Peyer's patch (tissue), 4 donors: ENCODE measurements at regions not wholly inside any gene's neighbourhood (a gene's known extent, or its start where the extent isn't known, plus 50 kb on each side); places are given as distances from the start of the nearest gene placed in this dataset.

ENCODE experiments used
- DNase-seq, 3 donors: peaks; one replicate each; pipeline ENCODE4 v3.0.0-alpha.2; 2017 to 2019
- H3K27ac ChIP-seq, 4 donors: fragments of 200-600 bp; sonication (generic); one replicate each; pipeline ENCODE4 v1.5.1; 2016 to 2019
- H3K27me3 ChIP-seq, 2 donors: fragments of 200-600 bp; sonication (generic); one replicate each; pipeline ENCODE4 v1.5.1; 2019
- H3K36me3 ChIP-seq, 3 donors: fragments of 200-600 bp; sonication (generic); one replicate each; pipeline ENCODE4 v1.5.1; 2016 to 2019
- H3K4me1 ChIP-seq, 4 donors: fragments of 200-600 bp; sonication (generic); one replicate each; pipeline ENCODE4 v1.5.1; 2016 to 2019
- H3K4me3 ChIP-seq, 4 donors: fragments of 200-600 bp; sonication (generic); 1 replicate in 3 of 4; 2 replicates in 1 of 4; pipeline ENCODE4 v1.5.1; 2016 to 2019; ENCODE audit warnings: mild to moderate bottlenecking in 1 of 4
- H3K9me3 ChIP-seq, 4 donors: fragments of 200-600 bp; sonication (generic); one replicate each; pipeline ENCODE4 v1.5.1; 2016 to 2019; ENCODE audit warnings: mild to moderate bottlenecking in 1 of 4
- POLR2A ChIP-seq, 2 donors: fragments of 450-650 bp; IDR thresholded peaks; one replicate each; pipeline ENCODE4 v1.5.1; 2017; ENCODE audit warnings: antibody characterized with exemption in 2 of 2, mild to moderate bottlenecking in 2 of 2, moderate library complexity in 2 of 2
- TF ChIP-seq, protein P1 (sequence below), 6 experiments: fragments of 450-650 bp in 4 of 6; fragments of 200-600 bp in 2 of 6; sonication (generic) in 1 of 6; IDR thresholded peaks; one replicate each; pipeline ENCODE4 v1.5.1; 2017 to 2019; ENCODE audit warnings: antibody characterized with exemption in 6 of 6, mild to moderate bottlenecking in 3 of 6, moderate library complexity in 1 of 6

DNA sequence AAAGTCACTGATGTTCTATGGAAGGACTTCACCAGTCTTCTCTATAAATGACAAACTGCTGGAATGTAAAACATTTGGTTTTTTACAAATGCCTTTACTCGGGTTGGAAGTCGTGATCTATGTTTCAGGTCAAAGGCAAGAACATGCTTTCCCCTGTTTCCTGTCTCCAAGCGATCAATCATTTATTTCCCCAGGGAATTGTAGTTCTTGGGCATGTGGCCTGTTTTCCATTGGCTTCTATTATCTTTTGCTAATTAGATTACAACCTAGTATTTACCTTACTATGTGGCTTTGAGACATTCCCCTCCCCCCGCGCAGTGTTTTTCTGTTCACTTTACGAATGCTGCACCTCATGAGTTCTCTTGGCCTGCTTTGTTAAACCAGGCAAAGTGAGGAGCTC, 684.2 kb downstream of the EPHA4 start:
- no peaks in the 10 kb centered on the region for H3K4me1 ChIP-seq
- no peak for DNase-seq
- no peaks in the 10 kb centered on the region for H3K36me3 ChIP-seq
- no peak overlapping the region for H3K4me3 ChIP-seq
- no peak overlapping the region for H3K27ac ChIP-seq
- no peak for TF ChIP-seq POLR2A (IDR thresholded peaks at IDR 0.05)
- TF ChIP-seq, protein P1, sequence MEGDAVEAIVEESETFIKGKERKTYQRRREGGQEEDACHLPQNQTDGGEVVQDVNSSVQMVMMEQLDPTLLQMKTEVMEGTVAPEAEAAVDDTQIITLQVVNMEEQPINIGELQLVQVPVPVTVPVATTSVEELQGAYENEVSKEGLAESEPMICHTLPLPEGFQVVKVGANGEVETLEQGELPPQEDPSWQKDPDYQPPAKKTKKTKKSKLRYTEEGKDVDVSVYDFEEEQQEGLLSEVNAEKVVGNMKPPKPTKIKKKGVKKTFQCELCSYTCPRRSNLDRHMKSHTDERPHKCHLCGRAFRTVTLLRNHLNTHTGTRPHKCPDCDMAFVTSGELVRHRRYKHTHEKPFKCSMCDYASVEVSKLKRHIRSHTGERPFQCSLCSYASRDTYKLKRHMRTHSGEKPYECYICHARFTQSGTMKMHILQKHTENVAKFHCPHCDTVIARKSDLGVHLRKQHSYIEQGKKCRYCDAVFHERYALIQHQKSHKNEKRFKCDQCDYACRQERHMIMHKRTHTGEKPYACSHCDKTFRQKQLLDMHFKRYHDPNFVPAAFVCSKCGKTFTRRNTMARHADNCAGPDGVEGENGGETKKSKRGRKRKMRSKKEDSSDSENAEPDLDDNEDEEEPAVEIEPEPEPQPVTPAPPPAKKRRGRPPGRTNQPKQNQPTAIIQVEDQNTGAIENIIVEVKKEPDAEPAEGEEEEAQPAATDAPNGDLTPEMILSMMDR (IDR thresholded peaks at IDR 0.05), result no peak
- H3K27me3 ChIP-seq, result no peaks in the 10 kb centered on the region
- no peaks in the 10 kb centered on the region for H3K9me3 ChIP-seq

DNA sequence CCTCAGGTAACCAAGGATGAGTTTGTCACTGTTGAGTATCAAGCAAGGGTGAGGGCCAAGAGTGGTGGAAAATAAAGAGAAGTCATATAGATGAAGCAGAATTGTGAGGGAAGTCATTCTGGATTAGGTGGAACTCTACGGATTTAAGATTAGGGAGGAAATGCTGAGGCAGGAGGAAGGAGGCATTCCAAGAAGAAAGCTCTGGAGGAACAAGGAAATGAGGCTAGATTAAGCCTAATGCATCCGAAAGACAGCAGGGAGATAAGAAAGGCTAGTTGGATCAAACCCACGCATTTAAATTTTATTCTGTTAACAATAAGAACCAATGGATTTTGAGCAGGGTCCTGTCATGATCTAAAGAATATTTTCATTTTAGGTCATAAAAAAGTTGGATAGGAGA, 681.2 kb downstream of the EPHA4 start:
- TF ChIP-seq POLR2A (IDR thresholded peaks at IDR 0.05), result no peak
- TF ChIP-seq, protein P1 (IDR thresholded peaks at IDR 0.05), result no peak
- Histone ChIP-seq H3K4me1 (no peaks in the 10 kb centered on the region), H3K27ac (no peak overlapping the region), H3K9me3 (no peaks in the 10 kb centered on the region), H3K36me3 (no peaks in the 10 kb centered on the region), H3K27me3 (no peaks in the 10 kb centered on the region), H3K4me3 (no peak overlapping the region)
- no peak for DNase-seq

DNA sequence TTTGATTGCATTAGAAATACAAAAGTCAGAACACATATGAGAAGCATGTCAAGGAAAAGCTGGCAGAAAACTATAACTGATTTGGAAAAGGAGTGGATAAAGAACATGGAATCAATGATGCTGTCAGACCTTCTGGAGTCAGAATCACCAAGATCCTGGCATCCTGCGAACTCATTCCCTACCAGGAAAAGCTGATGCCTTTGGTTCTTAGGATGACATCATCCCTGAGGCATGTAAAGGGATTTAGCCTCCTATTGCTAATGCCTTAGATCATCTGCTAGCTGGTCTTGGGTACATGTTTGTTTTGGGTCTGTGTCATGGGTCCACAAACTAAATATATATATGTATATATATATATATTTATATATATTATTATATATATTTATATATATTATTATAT, 680.7 kb downstream of the EPHA4 start:
- H3K4me3 ChIP-seq, result no peak overlapping the region
- TF ChIP-seq POLR2A (IDR thresholded peaks at IDR 0.05), result no peak
- TF ChIP-seq, protein P1 (IDR thresholded peaks at IDR 0.05), result no peak
- DNase-seq, result no peak
- H3K36me3 ChIP-seq, result no peaks in the 10 kb centered on the region
- no peaks in the 10 kb centered on the region for H3K9me3 ChIP-seq
- no peaks in the 10 kb centered on the region for H3K27me3 ChIP-seq
- H3K4me1 ChIP-seq, result no peaks in the 10 kb centered on the region
- no peak overlapping the region for H3K27ac ChIP-seq

DNA sequence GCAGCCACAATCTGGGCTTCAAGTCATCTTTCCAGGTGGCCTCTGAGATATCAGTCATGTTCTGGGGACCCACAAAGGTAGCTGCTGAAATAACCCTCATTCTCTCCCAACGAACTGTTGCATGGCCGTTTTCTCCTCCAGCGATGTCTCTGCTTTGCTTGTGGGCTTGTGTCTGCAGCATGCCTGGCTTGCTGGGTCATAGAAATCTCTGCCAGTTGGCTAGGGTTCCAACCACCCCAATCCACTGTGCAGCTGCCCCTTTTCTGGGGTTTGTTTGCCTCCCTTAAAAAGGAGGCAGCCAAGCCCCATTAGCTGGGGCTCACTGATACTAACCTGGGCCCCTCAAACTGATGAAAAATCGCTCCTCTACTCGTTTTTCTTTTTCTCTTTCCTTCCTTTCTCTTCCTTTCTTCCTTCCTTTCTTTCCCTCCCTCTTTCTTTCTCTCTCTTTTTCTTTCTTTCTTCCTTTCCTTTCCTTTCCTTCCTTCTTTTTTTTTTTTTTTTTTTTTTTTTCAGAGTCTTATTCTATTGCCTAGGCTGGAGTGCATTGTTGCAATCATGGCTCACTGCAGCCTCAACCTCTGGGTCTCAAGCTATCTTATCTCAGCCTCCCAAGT, 680.0 kb downstream of the EPHA4 start:
- TF ChIP-seq, protein P1 (IDR thresholded peaks at IDR 0.05), result no peak
- TF ChIP-seq POLR2A (IDR thresholded peaks at IDR 0.05), result no peak
- no peaks in the 10 kb centered on the region for H3K9me3 ChIP-seq
- no peaks in the 10 kb centered on the region for H3K36me3 ChIP-seq
- H3K27ac ChIP-seq, result no peak overlapping the region
- no peaks in the 10 kb centered on the region for H3K4me1 ChIP-seq
- H3K4me3 ChIP-seq, result no peak overlapping the region
- no peak for DNase-seq
- no peaks in the 10 kb centered on the region for H3K27me3 ChIP-seq

DNA sequence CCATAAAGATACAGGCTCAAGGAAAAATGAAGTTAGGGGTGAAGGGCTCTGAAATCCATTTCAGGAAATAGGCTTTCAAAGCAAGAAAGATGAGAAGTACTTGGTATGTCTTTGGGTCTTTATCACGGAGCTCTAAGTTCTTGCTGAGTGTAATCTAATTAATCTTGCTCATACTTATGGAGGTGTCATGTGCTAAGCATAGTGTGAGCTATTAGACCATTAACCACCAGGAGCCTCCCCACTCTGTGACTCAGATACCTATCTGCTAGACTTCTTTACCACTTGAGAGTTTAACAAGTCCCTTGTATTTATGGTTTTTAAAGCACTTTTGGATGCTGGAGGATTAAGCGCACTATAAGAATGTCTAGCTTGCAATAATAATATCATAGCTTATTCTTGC, 678.7 kb downstream of the EPHA4 start:
- no peaks in the 10 kb centered on the region for H3K27me3 ChIP-seq
- no peak overlapping the region for H3K27ac ChIP-seq
- H3K4me3 ChIP-seq, result no peak overlapping the region
- no peak for DNase-seq
- no peaks in the 10 kb centered on the region for H3K4me1 ChIP-seq
- TF ChIP-seq POLR2A (IDR thresholded peaks at IDR 0.05), result no peak
- TF ChIP-seq, protein P1 (IDR thresholded peaks at IDR 0.05), result no peak
- H3K9me3 ChIP-seq, result no peaks in the 10 kb centered on the region
- no peaks in the 10 kb centered on the region for H3K36me3 ChIP-seq

DNA sequence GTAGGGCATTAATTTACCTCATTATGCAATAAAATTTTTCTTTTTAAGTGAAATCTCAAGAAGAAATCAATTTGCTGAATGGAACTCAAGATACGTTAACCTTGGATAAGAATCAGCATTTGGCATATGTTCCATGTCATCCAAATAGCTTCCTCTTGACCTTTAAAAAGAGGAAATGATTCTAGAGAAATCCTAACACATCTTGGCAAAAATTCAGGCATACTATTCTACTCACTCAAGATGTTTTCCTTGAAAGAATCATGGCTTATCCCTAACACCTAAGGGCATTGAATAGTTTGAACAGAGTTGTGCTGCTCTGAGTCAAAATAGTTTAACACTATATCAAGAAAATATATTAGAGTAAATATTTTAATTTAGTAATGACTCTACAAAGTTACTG, 678.0 kb downstream of the EPHA4 start:
- Histone ChIP-seq H3K27ac (no peak overlapping the region), H3K4me3 (no peak overlapping the region), H3K4me1 (no peaks in the 10 kb centered on the region), H3K27me3 (no peaks in the 10 kb centered on the region), H3K9me3 (no peaks in the 10 kb centered on the region), H3K36me3 (no peaks in the 10 kb centered on the region)
- no peak for DNase-seq
- no peak for TF ChIP-seq POLR2A (IDR thresholded peaks at IDR 0.05)
- TF ChIP-seq, protein P1 (IDR thresholded peaks at IDR 0.05), result no peak
